ENCODE measurements at regions not wholly inside any gene's neighbourhood (a gene's known extent, or its start where the extent isn't known, plus 50 kb on each side); places are given as distances from the start of the nearest gene placed in this dataset.

DNA sequence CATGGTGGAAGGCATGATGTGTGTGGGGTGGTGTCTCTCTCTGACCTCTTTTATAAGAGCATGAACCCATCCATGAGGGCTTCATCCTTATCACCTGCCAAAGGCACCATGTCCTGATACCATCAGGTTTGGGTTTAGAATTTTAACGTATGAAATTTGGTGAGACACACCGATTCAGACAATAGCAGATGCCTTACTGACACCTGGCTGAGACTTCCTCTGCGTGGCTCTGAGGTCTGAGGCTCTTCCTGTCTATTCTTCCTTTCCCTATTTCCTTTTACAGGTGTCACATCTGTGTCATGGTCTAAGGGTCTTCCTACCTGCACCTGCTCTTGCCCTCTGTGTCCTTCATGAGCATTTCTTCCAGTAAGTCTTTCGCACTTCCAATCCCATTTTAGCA lies 320.7 kb upstream of the CLNK start:
- DNase-seq (ENCODE audit: extremely low spot score), result no peak
- POLR2A ChIA-PET, result no interaction called here
- TF ChIP-seq CTBP1 (IDR thresholded peaks at IDR 0.05; ENCODE audit: borderline replicate concordance), result no peak
- TF ChIP-seq L3MBTL2 (conservative IDR thresholded peaks at IDR 0.05), result no peak
- TF ChIP-seq ELF4 (IDR thresholded peaks at IDR 0.05), result no peak
- TF ChIP-seq BHLHE40 (IDR thresholded peaks at IDR 0.05; ENCODE audit: borderline replicate concordance), result no peak
- TF ChIP-seq NFRKB (IDR thresholded peaks at IDR 0.05), result no peak
- TF ChIP-seq LEF1 (IDR thresholded peaks at IDR 0.05; ENCODE audit: borderline replicate concordance), result no peak
- CTCF ChIA-PET, result no interaction called here

- ChIA-PET POLR2A (no interaction called here), CTCF (no interaction called here)
- TF ChIP-seq SP1 (IDR thresholded peaks at IDR 0.05) (no peak), ARNT (IDR thresholded peaks at IDR 0.05) (no peak), BHLHE40 (IDR thresholded peaks at IDR 0.05; ENCODE audit: borderline replicate concordance) (no peak), TARDBP (IDR thresholded peaks at IDR 0.05) (no peak), ELF4 (IDR thresholded peaks at IDR 0.05) (no peak), NFRKB (IDR thresholded peaks at IDR 0.05) (no peak), SUZ12 (IDR thresholded peaks at IDR 0.05) (no peak)
- no peak for DNase-seq (ENCODE audit: extremely low spot score)
Observed at GRCh38 chr4:11004818-11005217, 320.2 kb upstream of the CLNK start.

- POLR2A ChIA-PET, result no interaction called here
- DNase-seq (ENCODE audit: extremely low spot score), result no peak
- no peak for TF ChIP-seq FOXA1 (IDR thresholded peaks at IDR 0.05)
- no peak for TF ChIP-seq BHLHE40 (IDR thresholded peaks at IDR 0.05; ENCODE audit: borderline replicate concordance)
- no peak for TF ChIP-seq TARDBP (IDR thresholded peaks at IDR 0.05)
- TF ChIP-seq CTBP1 (IDR thresholded peaks at IDR 0.05; ENCODE audit: borderline replicate concordance), result no peak
- no peak for TF ChIP-seq ZNF384 (IDR thresholded peaks at IDR 0.05)
- no peak for TF ChIP-seq HDGF (IDR thresholded peaks at IDR 0.05; ENCODE audit: borderline replicate concordance)
- TF ChIP-seq NFRKB (IDR thresholded peaks at IDR 0.05), result no peak
- no peak for TF ChIP-seq FOXK2 (IDR thresholded peaks at IDR 0.05)
- TF ChIP-seq SP1 (IDR thresholded peaks at IDR 0.05), result no peak
- TF ChIP-seq SUZ12 (IDR thresholded peaks at IDR 0.05), result no peak
- TF ChIP-seq L3MBTL2 (conservative IDR thresholded peaks at IDR 0.05), result no peak
- TF ChIP-seq, protein P1, sequence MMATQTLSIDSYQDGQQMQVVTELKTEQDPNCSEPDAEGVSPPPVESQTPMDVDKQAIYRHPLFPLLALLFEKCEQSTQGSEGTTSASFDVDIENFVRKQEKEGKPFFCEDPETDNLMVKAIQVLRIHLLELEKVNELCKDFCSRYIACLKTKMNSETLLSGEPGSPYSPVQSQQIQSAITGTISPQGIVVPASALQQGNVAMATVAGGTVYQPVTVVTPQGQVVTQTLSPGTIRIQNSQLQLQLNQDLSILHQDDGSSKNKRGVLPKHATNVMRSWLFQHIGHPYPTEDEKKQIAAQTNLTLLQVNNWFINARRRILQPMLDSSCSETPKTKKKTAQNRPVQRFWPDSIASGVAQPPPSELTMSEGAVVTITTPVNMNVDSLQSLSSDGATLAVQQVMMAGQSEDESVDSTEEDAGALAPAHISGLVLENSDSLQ (IDR thresholded peaks at IDR 0.05), result no peak
- TF ChIP-seq FOXM1 (IDR thresholded peaks at IDR 0.05; ENCODE audit: borderline replicate concordance), result no peak
- no peak for TF ChIP-seq LEF1 (IDR thresholded peaks at IDR 0.05; ENCODE audit: borderline replicate concordance)
- no peak for TF ChIP-seq ARNT (IDR thresholded peaks at IDR 0.05)
- no peak for TF ChIP-seq ELF4 (IDR thresholded peaks at IDR 0.05)
- CTCF ChIA-PET, result no interaction called here
Observed at GRCh38 chr4:11002961-11003360, 318.4 kb upstream of the CLNK start.

DNA sequence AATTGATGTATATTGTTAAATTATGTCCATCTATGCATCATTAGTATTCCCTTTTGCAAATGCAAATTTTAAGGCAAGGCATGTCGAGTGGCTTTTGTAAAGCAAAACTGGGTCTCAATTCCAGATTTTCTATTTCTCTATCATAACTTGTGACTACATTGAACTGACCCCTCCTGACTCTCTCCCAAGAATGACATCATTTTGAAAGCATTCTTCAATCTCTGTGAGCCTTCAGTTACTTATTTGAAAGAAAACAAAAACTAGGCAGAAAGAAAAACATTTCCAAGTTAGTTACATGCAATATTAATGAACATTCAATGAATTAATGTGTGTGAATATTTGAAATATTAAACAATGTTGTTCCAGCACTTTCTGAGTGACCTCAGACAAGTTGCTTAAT lies 314.3 kb upstream of the CLNK start:
- CTCF ChIA-PET, result no interaction called here
- POLR2A ChIA-PET, result no interaction called here

DNA sequence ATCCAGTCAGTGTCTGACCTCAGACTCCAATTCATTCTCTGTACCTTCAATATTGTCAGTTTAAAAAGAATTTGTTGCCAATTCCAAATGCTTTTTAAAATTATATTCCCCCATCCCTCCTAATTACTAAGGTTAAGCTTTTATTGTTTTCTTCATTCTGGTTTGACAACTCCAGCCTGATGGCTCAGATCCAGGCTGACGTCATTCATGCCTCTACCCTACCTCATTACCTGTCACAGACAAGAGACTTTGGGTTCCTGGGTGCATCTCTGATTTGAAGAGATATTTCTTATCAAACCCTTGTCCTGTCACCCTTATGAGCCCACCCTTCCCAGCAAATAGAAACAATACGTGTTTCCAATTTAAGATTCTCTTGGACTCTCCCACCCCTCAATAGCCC lies 300.2 kb upstream of the CLNK start:
- CTCF ChIA-PET, result no interaction called here
- POLR2A ChIA-PET, result no interaction called here
- DNase-seq (ENCODE audit: extremely low spot score), result no peak
- no peak for TF ChIP-seq FOXA1 (IDR thresholded peaks at IDR 0.05)
- TF ChIP-seq ZNF384 (IDR thresholded peaks at IDR 0.05), result no peak
- no peak for TF ChIP-seq SP1 (IDR thresholded peaks at IDR 0.05)
- TF ChIP-seq LEF1 (IDR thresholded peaks at IDR 0.05; ENCODE audit: borderline replicate concordance), result no peak
- TF ChIP-seq HDGF (IDR thresholded peaks at IDR 0.05; ENCODE audit: borderline replicate concordance), result no peak
- no peak for TF ChIP-seq CTBP1 (IDR thresholded peaks at IDR 0.05; ENCODE audit: borderline replicate concordance)
- no peak for TF ChIP-seq FOXM1 (IDR thresholded peaks at IDR 0.05; ENCODE audit: borderline replicate concordance)
- no peak for TF ChIP-seq L3MBTL2 (conservative IDR thresholded peaks at IDR 0.05)
- no peak for TF ChIP-seq BHLHE40 (IDR thresholded peaks at IDR 0.05; ENCODE audit: borderline replicate concordance)

More for the DNA sequence above, 314.3 kb upstream of the CLNK start:
- no peak for DNase-seq (ENCODE audit: extremely low spot score)
- no peak for TF ChIP-seq BHLHE40 (IDR thresholded peaks at IDR 0.05; ENCODE audit: borderline replicate concordance)
- TF ChIP-seq FOXK2 (IDR thresholded peaks at IDR 0.05), result no peak
- TF ChIP-seq CTBP1 (IDR thresholded peaks at IDR 0.05; ENCODE audit: borderline replicate concordance), result no peak
- no peak for TF ChIP-seq TARDBP (IDR thresholded peaks at IDR 0.05)
- no peak for TF ChIP-seq LEF1 (IDR thresholded peaks at IDR 0.05; ENCODE audit: borderline replicate concordance)
- TF ChIP-seq ARNT (IDR thresholded peaks at IDR 0.05), result no peak
- TF ChIP-seq ELF4 (IDR thresholded peaks at IDR 0.05), result no peak
- TF ChIP-seq FOXM1 (IDR thresholded peaks at IDR 0.05; ENCODE audit: borderline replicate concordance), result no peak
- TF ChIP-seq L3MBTL2 (conservative IDR thresholded peaks at IDR 0.05), result no peak
- no peak for TF ChIP-seq HDGF (IDR thresholded peaks at IDR 0.05; ENCODE audit: borderline replicate concordance)
- TF ChIP-seq, protein P1 (IDR thresholded peaks at IDR 0.05), result no peak
- no peak for TF ChIP-seq SUZ12 (IDR thresholded peaks at IDR 0.05)
- TF ChIP-seq FOXA1 (IDR thresholded peaks at IDR 0.05), result no peak
- no peak for TF ChIP-seq ZNF384 (IDR thresholded peaks at IDR 0.05)
- TF ChIP-seq NFRKB (IDR thresholded peaks at IDR 0.05), result no peak
- TF ChIP-seq SP1 (IDR thresholded peaks at IDR 0.05), result no peak

- no peak for DNase-seq (ENCODE audit: extremely low spot score)
- ChIA-PET POLR2A (no interaction called here), CTCF (no interaction called here)
- TF ChIP-seq FOXA1 (IDR thresholded peaks at IDR 0.05), result no peak
- no peak for TF ChIP-seq SP1 (IDR thresholded peaks at IDR 0.05)
- TF ChIP-seq CTBP1 (IDR thresholded peaks at IDR 0.05; ENCODE audit: borderline replicate concordance), result no peak
- TF ChIP-seq L3MBTL2 (conservative IDR thresholded peaks at IDR 0.05), result no peak
- no peak for TF ChIP-seq BHLHE40 (IDR thresholded peaks at IDR 0.05; ENCODE audit: borderline replicate concordance)
- no peak for TF ChIP-seq FOXK2 (IDR thresholded peaks at IDR 0.05)
- TF ChIP-seq SUZ12 (IDR thresholded peaks at IDR 0.05), result no peak
- TF ChIP-seq, protein P1 (IDR thresholded peaks at IDR 0.05), result no peak
- no peak for TF ChIP-seq ELF4 (IDR thresholded peaks at IDR 0.05)
- no peak for TF ChIP-seq FOXM1 (IDR thresholded peaks at IDR 0.05; ENCODE audit: borderline replicate concordance)
- TF ChIP-seq TARDBP (IDR thresholded peaks at IDR 0.05), result no peak
Observed at GRCh38 chr4:10983885-10984640, 299.5 kb upstream of the CLNK start.

Measured in HEK293T (cell line).